Urinary bladder (tissue), 3 donors: ENCODE measurements at regions not wholly inside any gene's neighbourhood (a gene's known extent, or its start where the extent isn't known, plus 50 kb on each side); places are given as distances from the start of the nearest gene placed in this dataset.

Experiments
- DNase-seq: peaks from one replicate; pipeline ENCODE4 v3.0.0-alpha.2; 2015; ENCODE audit errors: extremely low spot score
- H3K27ac ChIP-seq: one replicate; pipeline ENCODE4 v1.5.1; 2013; ENCODE audit warnings: low read depth, mild to moderate bottlenecking, moderate library complexity
- H3K36me3 ChIP-seq: one replicate; pipeline ENCODE4 v1.6.1; 2013; ENCODE audit warnings: mild to moderate bottlenecking, moderate library complexity; ENCODE audit not compliant: insufficient read depth
- H3K4me1 ChIP-seq: one replicate; pipeline ENCODE4 v1.6.1; 2013; ENCODE audit warnings: mild to moderate bottlenecking, moderate library complexity; ENCODE audit not compliant: insufficient read depth
- H3K4me3 ChIP-seq: one replicate; pipeline ENCODE4 v1.5.1; 2013; ENCODE audit warnings: low read depth, low read length
- WGBS: extraction: QIAGEN DNeasy Blood & Tissue Kit; methylation state at CpG from one replicate; pipeline ENCODE4 v1.1.7; 2013; 5-methylcytosine and 5-hydroxymethylcytosine counted together
- donor health status: healthy with polysubstance abuse.
- donor health status: healthy.

DNA sequence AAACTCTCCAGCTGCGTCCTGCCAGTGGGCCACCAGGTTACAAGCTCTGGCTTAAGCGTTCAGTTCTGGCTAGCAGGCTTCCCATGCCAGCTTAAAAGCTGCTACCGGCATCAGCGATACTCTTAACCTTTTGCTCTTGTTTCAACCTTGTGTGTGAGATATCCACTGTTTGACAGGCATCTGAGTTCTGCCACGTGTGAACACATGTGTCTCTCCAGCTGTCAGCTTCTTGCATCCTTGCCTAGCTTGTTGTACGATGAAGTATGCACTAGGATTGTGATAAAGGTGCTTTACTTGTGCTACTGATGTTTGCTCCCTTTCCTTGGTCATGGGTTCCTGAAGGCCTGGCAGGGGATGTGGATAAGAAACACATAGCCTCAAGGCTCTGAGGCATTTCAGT lies 201.6 kb downstream of the PRDM2 start:
- Histone ChIP-seq H3K36me3 (no peaks in the 10 kb centered on the region), H3K27ac (no peak overlapping the region)
- DNase-seq, result no peak

DNA sequence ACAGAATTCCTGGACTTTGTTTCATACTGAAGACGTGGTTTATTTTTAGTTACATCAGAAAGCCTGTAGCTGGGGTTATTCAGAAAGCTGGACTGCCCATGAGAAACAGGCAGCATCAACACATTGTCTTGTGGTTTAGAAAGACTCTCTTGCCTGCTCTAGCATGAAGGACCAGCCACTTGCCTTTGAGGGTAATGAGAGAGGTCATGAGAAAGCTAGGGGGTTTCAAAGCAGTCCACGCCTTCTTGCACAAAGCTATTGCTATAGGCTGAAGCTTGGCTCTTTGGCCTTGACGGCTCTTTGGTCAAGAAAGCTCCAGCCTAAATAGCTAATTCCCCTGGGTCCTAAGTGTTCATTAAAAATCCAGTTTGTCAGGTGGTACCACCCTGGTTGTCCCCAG lies 208.1 kb downstream of the PRDM2 start:
- no peak for DNase-seq
- no peaks in the 10 kb centered on the region for H3K4me1 ChIP-seq

More for the DNA sequence above, 201.6 kb downstream of the PRDM2 start:
- no peaks in the 10 kb centered on the region for H3K4me1 ChIP-seq
- H3K4me3 ChIP-seq, result no peak overlapping the region
- WGBS, result 59% methylated on average over 6 of the region's 6 CpGs

DNA sequence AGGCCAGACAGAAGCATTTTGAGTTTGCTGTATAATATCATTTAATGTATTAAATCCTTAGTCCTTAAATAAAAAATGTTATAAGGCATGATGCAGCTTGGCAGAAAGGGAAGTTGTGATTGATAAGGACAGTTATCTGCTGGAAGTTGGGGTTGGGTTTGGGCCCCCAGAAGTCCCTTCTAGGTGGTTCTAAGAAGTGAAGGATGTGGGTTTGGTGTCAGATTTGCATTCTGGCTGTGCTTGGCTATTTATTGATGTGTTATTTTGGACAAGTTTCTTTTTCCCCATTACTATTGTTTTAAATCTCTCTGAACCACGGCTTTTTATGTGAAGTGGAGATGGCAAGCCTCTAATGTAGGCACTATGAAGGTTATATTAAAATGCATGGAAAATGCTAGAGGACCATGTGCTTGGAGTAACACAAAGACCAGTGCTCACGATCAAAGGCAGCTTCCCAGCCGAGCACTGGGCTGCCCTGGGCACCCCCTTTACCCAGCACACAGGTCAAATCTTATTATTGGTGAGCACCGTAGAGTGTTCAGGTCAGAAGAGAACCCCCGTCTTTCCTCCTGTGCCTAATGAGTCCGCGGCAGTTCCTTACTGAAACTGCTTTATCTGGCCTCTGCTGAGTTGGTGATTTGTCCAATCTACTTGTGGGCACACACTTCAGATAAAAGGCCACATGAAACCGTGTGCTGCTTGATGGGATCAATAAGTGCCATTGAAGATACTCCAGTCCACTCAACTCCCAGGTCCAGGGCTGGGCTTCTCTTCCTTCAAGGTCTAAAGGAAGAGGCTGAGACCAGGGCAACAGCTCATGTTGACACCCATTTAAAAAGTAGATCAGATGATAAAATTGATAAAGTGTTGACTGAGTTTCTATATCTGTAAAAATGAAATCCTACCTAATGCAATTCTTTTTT lies 212.0 kb downstream of the PRDM2 start:
- H3K4me1 ChIP-seq, result no peaks in the 10 kb centered on the region
- WGBS, result 86% methylated on average over 8 of the region's 8 CpGs
- DNase-seq, result no peak
- no peaks in the 10 kb centered on the region for H3K36me3 ChIP-seq
- H3K27ac ChIP-seq, result no peak overlapping the region
- H3K4me3 ChIP-seq, result no peak overlapping the region

More for the DNA sequence above, 208.1 kb downstream of the PRDM2 start:
- WGBS, result 75% methylated on average over 3 of the region's 3 CpGs
- Histone ChIP-seq H3K4me3 (no peak overlapping the region), H3K36me3 (no peaks in the 10 kb centered on the region), H3K27ac (no peak overlapping the region)

DNA sequence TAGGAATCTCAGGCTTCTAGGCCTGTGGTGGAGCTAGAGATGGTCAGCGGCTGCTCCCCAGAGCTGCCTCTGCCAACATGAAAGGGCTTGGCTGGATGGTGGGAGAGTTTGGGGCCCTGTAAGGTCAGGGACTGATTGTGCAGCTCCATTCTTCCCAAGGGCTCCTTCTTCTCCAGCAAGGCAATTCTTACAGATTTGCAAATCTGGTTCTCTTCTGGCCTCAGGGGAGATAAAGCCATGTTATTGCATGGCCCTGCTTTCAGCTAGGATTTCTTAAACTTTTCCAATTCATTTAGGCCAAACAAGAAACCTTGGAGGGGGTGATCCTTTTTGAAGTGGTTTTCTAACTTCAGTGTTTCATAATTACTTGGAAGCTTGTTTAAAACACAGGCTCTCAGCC lies 213.4 kb downstream of the PRDM2 start:
- no peak overlapping the region for H3K27ac ChIP-seq
- no peak for DNase-seq
- WGBS, result 95% methylated on average over 1 of the region's 1 CpG
- no peaks in the 10 kb centered on the region for H3K36me3 ChIP-seq
- H3K4me1 ChIP-seq, result no peaks in the 10 kb centered on the region
- H3K4me3 ChIP-seq, result no peak overlapping the region

DNA sequence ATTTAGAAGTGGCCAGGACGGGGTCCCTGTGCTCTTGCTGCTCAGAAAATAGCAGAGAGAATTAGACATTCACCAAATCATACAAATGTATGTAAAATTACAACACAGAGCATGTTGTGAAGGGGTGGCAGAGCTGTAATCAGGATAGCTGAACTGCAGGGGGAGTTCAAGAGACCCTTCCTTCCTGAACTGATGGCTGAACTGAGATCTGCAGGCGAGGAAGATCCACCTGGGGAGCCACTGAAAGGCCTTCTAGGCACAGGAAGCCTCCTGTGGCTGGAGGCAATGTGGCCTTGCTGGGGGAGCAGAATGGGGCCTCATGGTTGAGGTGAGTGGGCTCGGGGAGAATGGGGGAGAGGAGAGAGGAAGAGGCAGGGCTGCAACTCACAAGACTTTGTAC lies 216.5 kb downstream of the PRDM2 start:
- no peak for DNase-seq
- no peaks in the 10 kb centered on the region for H3K36me3 ChIP-seq
- WGBS, result 77% methylated on average over 3 of the region's 3 CpGs
- H3K4me1 ChIP-seq, result no peaks in the 10 kb centered on the region
- no peak overlapping the region for H3K27ac ChIP-seq
- no peak overlapping the region for H3K4me3 ChIP-seq

DNA sequence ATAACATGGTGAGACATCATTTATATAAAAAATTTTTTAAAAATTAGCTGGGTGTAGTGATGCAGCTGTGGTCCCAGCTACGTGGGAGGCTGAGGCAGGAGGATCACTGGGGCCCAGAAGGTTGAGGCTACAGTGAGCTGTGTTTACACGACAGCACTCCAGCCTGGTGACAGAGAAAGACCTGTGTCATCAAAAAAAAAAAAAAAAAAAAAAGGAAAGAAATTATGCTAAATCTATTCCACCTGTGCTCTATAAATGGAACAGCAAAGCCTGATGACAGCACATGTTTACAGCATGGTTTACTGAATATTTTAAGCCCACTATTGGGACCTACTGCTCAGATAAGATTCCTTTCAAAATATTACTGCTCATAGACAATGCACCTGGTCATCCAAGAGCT lies 217.6 kb downstream of the PRDM2 start:
- no peaks in the 10 kb centered on the region for H3K4me1 ChIP-seq
- WGBS, result 68% methylated on average over 2 of the region's 2 CpGs
- no peak overlapping the region for H3K4me3 ChIP-seq
- no peak overlapping the region for H3K27ac ChIP-seq
- no peaks in the 10 kb centered on the region for H3K36me3 ChIP-seq
- no peak for DNase-seq

DNA sequence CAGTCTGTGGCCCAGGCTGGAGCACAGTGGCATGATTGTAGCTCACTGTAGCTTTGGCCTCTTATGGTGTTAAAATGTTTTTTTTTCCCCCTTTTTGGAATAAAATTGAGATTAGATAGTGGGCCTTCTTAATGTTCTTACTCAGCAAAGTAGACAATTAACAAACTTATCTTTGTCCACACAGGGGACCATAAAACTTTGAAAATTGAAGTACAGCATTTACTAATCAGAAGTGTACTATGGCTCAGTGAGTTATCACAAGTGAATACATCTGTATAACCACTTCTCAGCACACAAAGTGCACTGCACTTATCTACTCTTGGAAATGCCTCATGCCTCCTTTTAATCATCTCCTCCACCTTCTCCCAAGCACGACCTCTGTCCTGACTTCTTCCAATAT lies 218.9 kb downstream of the PRDM2 start:
- no peak for DNase-seq
- Histone ChIP-seq H3K36me3 (no peaks in the 10 kb centered on the region), H3K4me3 (no peak overlapping the region), H3K4me1 (no peaks in the 10 kb centered on the region), H3K27ac (no peak overlapping the region)
- 72% methylated on average over 1 of the region's 1 CpG for WGBS

DNA sequence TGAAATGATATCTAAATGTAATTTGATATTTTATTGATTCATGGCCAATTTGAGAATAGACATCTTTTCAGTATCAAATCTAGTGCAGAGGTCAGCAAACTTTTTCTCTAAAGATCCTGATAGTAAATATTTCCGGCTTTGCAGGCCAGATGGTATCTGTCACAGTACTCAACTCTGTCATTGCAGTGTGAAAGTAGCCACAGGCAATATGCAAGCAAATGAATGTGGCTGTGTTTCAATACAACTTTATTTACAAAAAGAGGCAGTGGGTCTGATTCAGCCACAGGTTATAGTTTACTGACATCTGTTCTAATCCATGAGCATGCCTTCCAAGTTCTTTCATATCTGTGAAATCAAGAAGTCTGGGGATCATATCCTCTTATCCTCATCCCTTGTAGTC lies 221.2 kb downstream of the PRDM2 start:
- H3K4me3 ChIP-seq, result no peak overlapping the region
- WGBS, result 12% methylated on average over 1 of the region's 1 CpG
- DNase-seq, result no peak

DNA sequence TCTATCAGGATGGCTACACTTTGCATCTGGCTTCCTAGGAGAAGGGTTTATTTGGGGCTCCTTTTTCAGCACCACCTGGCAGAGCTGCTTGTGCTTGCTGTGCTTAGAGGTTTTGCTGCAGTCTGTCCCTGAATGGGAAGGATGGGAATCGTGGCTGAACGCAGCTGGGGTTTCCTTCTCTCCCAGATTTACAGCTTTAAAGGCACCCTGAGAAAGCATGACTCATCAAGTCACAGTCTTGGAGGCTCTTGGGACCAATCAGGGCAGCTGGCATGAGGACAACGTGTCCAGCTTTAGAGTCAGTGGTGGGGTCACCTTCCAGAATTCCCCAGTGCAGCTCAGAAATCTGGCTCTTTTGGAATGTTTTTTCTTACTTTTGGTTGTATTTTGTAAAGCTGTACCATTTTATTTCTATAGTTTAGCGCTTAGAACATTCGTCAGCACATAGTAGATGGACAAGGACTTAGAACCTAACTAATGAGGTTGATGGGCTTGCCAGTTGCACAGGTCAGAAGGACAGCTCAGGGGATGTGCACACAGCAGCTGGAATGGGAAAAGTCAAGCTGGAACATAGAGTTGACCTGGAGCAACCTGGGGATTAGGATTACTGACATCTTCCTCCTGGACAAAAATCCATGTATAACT lies 222.6 kb downstream of the PRDM2 start:
- Histone ChIP-seq H3K36me3 (no peaks in the 10 kb centered on the region), H3K4me3 (no peak overlapping the region), H3K27ac (no peak overlapping the region), H3K4me1 (no peaks in the 10 kb centered on the region)
- WGBS, result 50% methylated on average over 5 of the region's 5 CpGs
- DNase-seq, result no peak

More for the DNA sequence above, 221.2 kb downstream of the PRDM2 start:
- H3K4me1 ChIP-seq, result no peaks in the 10 kb centered on the region
- no peaks in the 10 kb centered on the region for H3K36me3 ChIP-seq
- H3K27ac ChIP-seq, result no peak overlapping the region

DNA sequence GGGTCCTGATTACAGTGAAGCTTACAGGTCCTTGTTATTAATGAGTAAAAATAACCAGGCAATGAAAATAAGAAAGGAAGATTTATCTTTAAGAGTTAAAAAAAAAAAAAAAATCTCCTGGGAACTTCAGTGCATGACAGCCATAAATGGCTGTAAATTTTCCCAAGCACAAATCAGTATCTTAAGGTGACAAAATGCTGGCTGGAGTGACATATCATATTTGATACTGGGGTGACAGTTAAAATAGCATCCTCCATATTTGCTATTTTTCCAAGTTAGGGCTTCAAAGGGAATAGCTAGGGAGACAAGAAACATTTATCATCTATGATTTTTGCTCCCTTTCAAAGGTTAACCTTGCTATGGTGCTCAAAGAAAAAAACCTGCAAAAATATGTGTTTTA lies 226.6 kb downstream of the PRDM2 start:
- no peaks in the 10 kb centered on the region for H3K4me1 ChIP-seq
- no peaks in the 10 kb centered on the region for H3K36me3 ChIP-seq
- no peak overlapping the region for H3K27ac ChIP-seq
- no peak for DNase-seq
- H3K4me3 ChIP-seq, result no peak overlapping the region

DNA sequence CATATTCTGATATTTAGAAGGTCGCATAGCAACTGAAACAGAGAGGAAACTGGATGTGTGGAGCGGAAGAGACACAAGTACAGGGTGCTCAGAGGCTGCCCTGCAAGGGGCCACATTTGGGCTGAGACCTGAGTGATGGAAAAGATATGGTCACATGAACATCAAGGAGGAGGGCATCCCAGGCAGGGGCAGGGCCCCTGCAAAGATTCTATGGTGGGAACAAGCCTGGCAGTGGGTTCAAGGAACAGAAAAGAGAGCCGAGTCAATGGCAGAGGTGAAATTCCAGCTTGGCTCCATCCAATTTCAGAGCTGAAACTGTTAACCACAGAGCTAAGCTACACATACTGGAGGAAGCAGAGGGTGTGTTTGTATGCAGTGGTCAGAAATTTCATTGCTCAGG lies 227.7 kb downstream of the PRDM2 start:
- Histone ChIP-seq H3K36me3 (no peaks in the 10 kb centered on the region), H3K4me3 (no peak overlapping the region), H3K4me1 (no peaks in the 10 kb centered on the region), H3K27ac (no peak overlapping the region)
- 86% methylated on average over 3 of the region's 3 CpGs for WGBS
- DNase-seq, result no peak

DNA sequence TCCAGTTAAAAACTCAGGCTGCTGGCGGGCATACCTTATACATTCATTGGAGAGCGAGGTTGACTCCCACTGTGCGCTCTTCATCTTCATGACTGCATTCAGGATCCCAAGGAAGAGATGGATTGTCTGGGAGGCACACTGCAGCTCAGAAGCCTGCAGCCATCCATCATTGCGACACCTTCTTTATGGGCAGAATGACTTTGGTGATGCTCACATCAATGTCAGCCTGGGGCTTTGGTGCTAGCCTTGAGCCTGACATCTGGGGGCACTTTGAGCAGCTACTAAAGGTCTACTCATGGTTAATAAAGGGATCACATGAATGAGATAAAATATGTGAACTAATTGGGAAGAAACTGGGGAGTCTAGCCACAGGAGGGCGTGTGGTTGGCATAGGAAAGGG lies 229.3 kb downstream of the PRDM2 start:
- H3K36me3 ChIP-seq, result no peaks in the 10 kb centered on the region
- H3K4me1 ChIP-seq, result no peaks in the 10 kb centered on the region
- DNase-seq, result no peak
- H3K4me3 ChIP-seq, result no peak overlapping the region
- 73% methylated on average over 5 of the region's 5 CpGs for WGBS
- H3K27ac ChIP-seq, result no peak overlapping the region

DNA sequence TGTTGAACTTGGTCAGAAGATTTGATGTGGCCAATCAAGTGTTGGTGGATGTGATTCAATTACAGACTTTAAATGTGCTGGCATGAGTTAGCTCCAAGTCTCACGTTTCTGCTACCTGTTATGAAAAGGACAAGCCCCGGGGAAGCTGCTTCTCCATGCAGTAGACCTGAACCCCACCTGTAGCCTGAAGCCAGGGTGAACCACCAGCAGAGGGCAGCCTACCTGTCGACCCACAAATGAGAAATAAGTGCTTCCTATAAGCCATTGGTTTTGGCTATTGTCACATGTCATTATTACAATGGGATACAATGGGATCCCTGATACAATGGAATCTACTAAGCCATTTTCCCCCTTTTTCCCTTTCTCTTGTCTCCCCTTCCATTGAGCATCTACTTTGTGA lies 230.2 kb downstream of the PRDM2 start:
- no peaks in the 10 kb centered on the region for H3K4me1 ChIP-seq
- no peak overlapping the region for H3K4me3 ChIP-seq
- no peak for DNase-seq
- no peaks in the 10 kb centered on the region for H3K36me3 ChIP-seq
- H3K27ac ChIP-seq, result no peak overlapping the region
- WGBS, result 41% methylated on average over 3 of the region's 3 CpGs

DNA sequence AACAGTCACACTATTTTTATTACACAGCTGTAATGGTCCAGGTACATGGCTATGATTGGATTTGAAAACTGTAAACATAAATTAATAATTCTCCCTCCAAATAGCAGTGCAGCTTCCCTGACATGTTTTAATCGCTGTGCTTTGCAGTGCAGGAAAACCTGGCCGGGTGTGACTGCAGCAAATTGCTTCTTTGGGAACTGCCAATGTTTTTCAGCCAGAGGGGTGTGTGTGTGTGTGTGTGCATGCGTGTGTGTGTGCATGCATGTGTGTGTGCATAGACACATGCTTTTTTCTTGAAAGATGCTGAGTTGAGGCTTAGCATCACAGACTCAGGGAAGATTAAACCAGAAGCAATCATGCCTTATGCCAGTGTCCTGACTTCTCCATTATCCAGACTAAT lies 231.2 kb downstream of the PRDM2 start:
- H3K27ac ChIP-seq, result no peak overlapping the region
- H3K4me1 ChIP-seq, result no peaks in the 10 kb centered on the region
- DNase-seq, result no peak
- WGBS, result 69% methylated on average over 3 of the region's 3 CpGs
- no peak overlapping the region for H3K4me3 ChIP-seq
- H3K36me3 ChIP-seq, result no peaks in the 10 kb centered on the region
